ENCODE measurements at regions not wholly inside any gene's neighbourhood (a gene's known extent, or its start where the extent isn't known, plus 50 kb on each side); places are given as distances from the start of the nearest gene placed in this dataset.
"Not testable (repeated sequence)": the region's sequence is repeated elsewhere in the genome, so short reads cannot be mapped to it uniquely, and the experiment has no call there.

GRCh38 chr3:69677456-69677855, 61.8 kb upstream of the MITF start:
- not testable (repeated sequence) for TF ChIP-seq EP300 (IDR thresholded peaks at IDR 0.05; ENCODE audit: low read depth); POLR2AphosphoS5 (IDR thresholded peaks at IDR 0.05); CTCF (IDR thresholded peaks at IDR 0.05)

Measured in transverse colon (tissue), 4 donors.